Uterus (tissue), 2 donors: ENCODE measurements at regions not wholly inside any gene's neighbourhood (a gene's known extent, or its start where the extent isn't known, plus 50 kb on each side); places are given as distances from the start of the nearest gene placed in this dataset.

Experiments
- POLR2A ChIP-seq, 2 donors: fragments of 450-650 bp; IDR thresholded peaks; one replicate each; pipeline ENCODE4 v1.6.1; 2016; ENCODE audit warnings: antibody characterized with exemption in 2 of 2, mild to moderate bottlenecking in 1 of 2, moderate library complexity in 1 of 2
- TF ChIP-seq, protein P1 (sequence below), 4 experiments: fragments of 200-600 bp in 2 of 4; fragments of 450-650 bp in 2 of 4; sonication (generic) in 2 of 4; IDR thresholded peaks; one replicate each; pipeline ENCODE4 v1.5.1; 2016 to 2019; ENCODE audit warnings: antibody characterized with exemption in 4 of 4, mild to moderate bottlenecking in 2 of 4, moderate library complexity in 1 of 4

DNA sequence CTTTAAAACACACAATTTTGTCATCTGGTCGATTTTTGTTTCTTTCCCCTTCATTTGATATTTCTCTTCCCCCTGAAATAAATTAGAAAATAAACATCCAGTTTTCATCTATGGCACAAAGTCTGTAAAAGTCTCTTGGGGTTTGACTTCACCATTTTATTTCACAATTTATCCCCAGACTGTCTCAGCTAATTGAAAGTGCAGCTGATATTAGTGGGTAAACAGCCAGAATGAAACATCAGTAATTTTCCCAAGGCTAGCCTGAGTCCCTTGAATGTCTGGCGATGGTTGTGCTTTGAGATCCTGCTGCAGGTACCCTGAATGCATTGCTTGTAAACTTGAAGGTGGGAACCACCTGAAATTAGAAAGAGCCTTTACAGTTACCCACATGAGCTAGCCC lies 60.6 kb upstream of the NEBL start:
- TF ChIP-seq, protein P1, sequence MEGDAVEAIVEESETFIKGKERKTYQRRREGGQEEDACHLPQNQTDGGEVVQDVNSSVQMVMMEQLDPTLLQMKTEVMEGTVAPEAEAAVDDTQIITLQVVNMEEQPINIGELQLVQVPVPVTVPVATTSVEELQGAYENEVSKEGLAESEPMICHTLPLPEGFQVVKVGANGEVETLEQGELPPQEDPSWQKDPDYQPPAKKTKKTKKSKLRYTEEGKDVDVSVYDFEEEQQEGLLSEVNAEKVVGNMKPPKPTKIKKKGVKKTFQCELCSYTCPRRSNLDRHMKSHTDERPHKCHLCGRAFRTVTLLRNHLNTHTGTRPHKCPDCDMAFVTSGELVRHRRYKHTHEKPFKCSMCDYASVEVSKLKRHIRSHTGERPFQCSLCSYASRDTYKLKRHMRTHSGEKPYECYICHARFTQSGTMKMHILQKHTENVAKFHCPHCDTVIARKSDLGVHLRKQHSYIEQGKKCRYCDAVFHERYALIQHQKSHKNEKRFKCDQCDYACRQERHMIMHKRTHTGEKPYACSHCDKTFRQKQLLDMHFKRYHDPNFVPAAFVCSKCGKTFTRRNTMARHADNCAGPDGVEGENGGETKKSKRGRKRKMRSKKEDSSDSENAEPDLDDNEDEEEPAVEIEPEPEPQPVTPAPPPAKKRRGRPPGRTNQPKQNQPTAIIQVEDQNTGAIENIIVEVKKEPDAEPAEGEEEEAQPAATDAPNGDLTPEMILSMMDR (IDR thresholded peaks at IDR 0.05): no peak
- TF ChIP-seq POLR2A (IDR thresholded peaks at IDR 0.05): no peak
